GM12875 (cell line): ENCODE measurements at regions not wholly inside any gene's neighbourhood (a gene's known extent, or its start where the extent isn't known, plus 50 kb on each side); places are given as distances from the start of the nearest gene placed in this dataset.
"Not testable (repeated sequence)": the region's sequence is repeated elsewhere in the genome, so short reads cannot be mapped to it uniquely, and the experiment has no call there.

Source experiments
- H3K4me3 ChIP-seq: one replicate; pipeline ENCODE4 v1.5.1; 2011; ENCODE audit warnings: low read depth, low read length, control low read depth
- CTCF ChIP-seq: IDR thresholded peaks from 2 replicates; pipeline ENCODE4 v1.5.1; 2011; ENCODE audit warnings: low read depth, mild to moderate bottlenecking, control low read depth, inconsistent platforms, low read length, moderate library complexity, borderline replicate concordance; ENCODE audit not compliant: insufficient read depth

DNA sequence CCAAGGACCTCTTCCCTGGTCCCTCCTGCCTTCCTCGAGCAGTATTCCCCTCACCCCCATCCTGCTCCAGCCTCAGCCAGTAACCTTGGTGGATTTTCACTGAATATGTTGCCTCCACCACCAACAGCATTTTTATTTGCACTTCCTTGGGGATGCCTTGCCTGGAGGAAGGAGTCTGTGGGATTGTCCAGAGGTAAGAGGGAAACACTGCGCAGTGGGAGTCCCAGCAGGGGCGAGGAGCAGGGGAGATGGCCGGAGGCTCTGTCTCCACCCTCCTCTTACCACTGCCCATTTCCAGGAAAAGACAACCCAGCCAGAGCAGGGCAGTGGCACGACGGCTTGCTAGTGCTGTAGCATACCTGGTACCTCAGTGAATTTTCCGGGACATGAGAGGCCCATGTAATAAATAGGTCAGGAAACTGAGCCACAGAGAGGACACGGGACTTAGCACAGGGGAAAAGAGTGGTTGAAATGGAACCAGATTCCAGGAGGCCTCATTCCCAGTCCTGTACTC is 388.2 kb upstream of the PODXL start:
- no peak for TF ChIP-seq CTCF
- H3K4me3 ChIP-seq, result no peak overlapping the region

DNA sequence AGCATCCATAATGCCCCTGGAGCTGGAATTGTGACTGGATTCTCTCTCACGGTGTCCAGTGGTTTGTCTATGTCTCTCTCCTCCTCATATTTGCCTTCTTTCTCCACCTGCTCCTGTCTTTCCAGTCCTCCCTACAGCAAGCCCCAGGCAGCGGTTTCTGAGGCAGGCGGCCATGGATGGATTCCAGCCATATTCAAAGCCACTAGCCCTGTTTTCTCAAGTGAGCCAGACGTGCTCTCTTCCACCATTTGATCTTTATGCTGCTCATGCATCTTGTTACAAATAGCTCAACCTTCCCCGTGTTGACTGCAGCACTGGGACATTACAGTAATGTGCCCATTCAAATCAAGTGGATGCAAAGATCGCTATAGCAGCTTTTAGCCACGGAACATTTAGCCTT is 387.2 kb upstream of the PODXL start:
- no peak for TF ChIP-seq CTCF
- no peak overlapping the region for H3K4me3 ChIP-seq

GRCh38 chr7:131943211-131943610 is 386.8 kb upstream of the PODXL start:
- H3K4me3 ChIP-seq, result no peak overlapping the region
- TF ChIP-seq CTCF, result no peak

DNA sequence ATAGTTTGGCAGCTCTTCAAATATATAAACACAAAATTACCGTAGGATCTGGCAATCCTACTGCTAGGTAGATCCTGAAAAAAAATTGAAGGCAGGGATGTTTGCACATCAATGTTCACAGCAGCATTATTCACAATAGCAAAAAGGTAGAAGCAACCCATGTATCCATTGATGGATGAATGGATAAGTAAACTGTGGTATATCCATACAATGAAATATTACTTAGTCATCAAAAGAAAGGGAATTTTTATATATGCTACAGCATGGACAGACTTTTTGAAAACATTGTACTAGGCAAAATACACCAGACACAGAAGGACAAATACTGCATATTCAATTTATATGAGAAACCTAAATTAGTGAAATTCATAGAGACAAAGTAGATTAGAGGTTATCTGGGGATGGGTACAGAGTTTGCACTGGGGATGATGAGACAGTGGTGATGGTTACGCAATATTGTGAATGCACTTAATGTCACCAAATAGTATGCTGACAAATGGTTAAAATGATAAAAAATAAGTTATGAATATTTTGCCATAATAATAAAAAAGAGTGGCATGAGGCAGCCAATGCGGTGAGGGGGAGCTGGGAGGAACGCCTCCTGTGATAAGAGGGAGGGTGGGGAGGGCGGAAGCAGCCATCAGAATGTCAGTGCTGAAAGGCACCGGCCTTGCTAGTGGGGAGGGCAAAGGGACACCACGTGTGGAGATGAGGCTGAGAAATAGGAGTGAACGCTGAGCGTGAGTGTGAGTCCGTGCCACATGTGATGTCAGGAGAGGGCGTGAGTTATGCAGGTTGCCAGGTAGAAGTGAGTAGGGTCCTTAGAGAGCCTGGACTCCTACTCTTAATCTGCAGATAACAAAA is 386.1 kb upstream of the PODXL start:
- TF ChIP-seq CTCF, result no peak

GRCh38 chr7:131941291-131941690 is 384.9 kb upstream of the PODXL start:
- no peak for TF ChIP-seq CTCF
- H3K4me3 ChIP-seq, result no peak overlapping the region

More for the DNA sequence above, 386.1 kb upstream of the PODXL start:
- no peak overlapping the region for H3K4me3 ChIP-seq

DNA sequence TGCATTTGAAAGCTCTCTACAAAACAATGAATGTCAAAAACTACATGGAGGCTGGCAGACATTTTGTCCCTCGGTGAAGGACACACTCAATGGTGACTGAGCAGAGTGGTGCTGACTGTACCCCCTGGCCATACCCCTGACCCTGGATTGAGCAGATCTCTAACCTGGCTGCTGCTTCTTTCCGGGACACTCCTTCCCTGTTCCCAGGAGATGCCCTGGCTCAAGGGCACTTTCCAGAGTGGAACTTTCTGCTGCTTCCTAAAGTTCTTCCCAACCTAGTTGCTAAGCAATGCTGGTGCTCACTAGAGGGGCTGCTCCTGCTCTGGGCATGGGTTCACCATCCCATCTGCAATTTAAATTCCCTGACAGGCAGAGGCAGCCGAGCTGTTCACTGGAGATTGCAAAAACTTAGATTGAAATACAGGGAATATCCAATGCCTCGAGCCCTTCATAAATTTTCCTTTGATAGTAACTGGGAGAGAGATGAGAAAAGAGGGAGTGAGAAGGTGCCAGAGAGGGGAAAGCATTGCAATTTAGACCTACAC is 384.3 kb upstream of the PODXL start:
- H3K4me3 ChIP-seq, result no peak overlapping the region
- no peak for TF ChIP-seq CTCF

GRCh38 chr7:131938788-131939187 is 382.4 kb upstream of the PODXL start:
- not testable (repeated sequence) for H3K4me3 ChIP-seq
